CD4-positive, alpha-beta T cell (primary cell): ENCODE measurements at regions not wholly inside any gene's neighbourhood (a gene's known extent, or its start where the extent isn't known, plus 50 kb on each side); places are given as distances from the start of the nearest gene placed in this dataset.

Experiments
- ATAC-seq: fragments of 200-7000 bp; cut with Tn5 transposase; one replicate; pipeline ENCODE4 v1.10.0; 2022; ENCODE audit warnings: mild to moderate bottlenecking; ENCODE audit not compliant: poor library complexity
- CTCF ChIA-PET: fragments of 350-600 bp; sonication (Branson Sonifier 250); formaldehyde crosslinking; loops from one replicate; lab custom pipeline; 2021; ENCODE audit warnings: antibody characterized with exemption, inconsistent platforms; lab: Charles Lee
- POLR2A ChIA-PET: fragments of 350-600 bp; sonication (Branson Sonifier 250); formaldehyde crosslinking; loops from one replicate; lab custom pipeline; 2021; ENCODE audit warnings: antibody characterized with exemption, inconsistent platforms; lab: Charles Lee
- DNase-seq, 14 experiments: peaks; one replicate each; pipeline ENCODE4 v3.0.0-alpha.2; 2013 to 2020; ENCODE audit warnings: mixed read lengths in 2 of 14
- H3K27ac ChIP-seq, 2 donors: one replicate each; pipeline versions ENCODE4 v1.5.1 to v1.7.0; 2013; ENCODE audit warnings: low read length in 2 of 2, low read depth in 1 of 2, mild to moderate bottlenecking in 1 of 2
- H3K27me3 ChIP-seq, 2 experiments: 1 replicate in 1 of 2; 2 replicates in 1 of 2; pipeline versions ENCODE4 v1.6.1 to v1.7.0; 2013; ENCODE audit warnings: low read length in 2 of 2, control low read depth in 1 of 2, mild to moderate bottlenecking in 1 of 2, moderate library complexity in 1 of 2; ENCODE audit not compliant: insufficient read depth in 2 of 2, control insufficient read depth in 1 of 2
- H3K36me3 ChIP-seq: one replicate; pipeline ENCODE4 v1.6.1; 2013; ENCODE audit warnings: low read length, control low read depth; ENCODE audit not compliant: insufficient read depth
- H3K4me1 ChIP-seq: one replicate; pipeline ENCODE4 v1.6.1; 2013; ENCODE audit warnings: low read length, control low read depth; ENCODE audit not compliant: insufficient read depth
- H3K4me3 ChIP-seq: one replicate; pipeline ENCODE4 v1.5.1; 2013; ENCODE audit warnings: mild to moderate bottlenecking, low read length, moderate library complexity
- H3K9me3 ChIP-seq, 2 experiments: 1 replicate in 1 of 2; 2 replicates in 1 of 2; pipeline versions ENCODE4 v1.6.1 to v1.7.0; 2013; ENCODE audit warnings: low read length in 2 of 2, mild to moderate bottlenecking in 2 of 2, control low read depth in 1 of 2, moderate library complexity in 1 of 2; ENCODE audit not compliant: control insufficient read depth in 1 of 2, insufficient read depth in 1 of 2
- H3K27ac Mint-ChIP-seq: one replicate; pipeline ENCODE4 v1.8.0; 2020; ENCODE audit warnings: mixed read lengths
- H3K27me3 Mint-ChIP-seq: one replicate; pipeline ENCODE4 v1.8.0; 2021; ENCODE audit warnings: mixed read lengths
- H3K36me3 Mint-ChIP-seq: one replicate; pipeline ENCODE4 v1.8.0; 2021; ENCODE audit warnings: low read depth, mixed read lengths
- H3K4me1 Mint-ChIP-seq: one replicate; pipeline ENCODE4 v1.8.0; 2021; ENCODE audit warnings: low read depth, mixed read lengths
- H3K4me3 Mint-ChIP-seq: one replicate; pipeline ENCODE4 v1.8.0; 2020; ENCODE audit warnings: mild to moderate bottlenecking, mixed read lengths
- H3K9me3 Mint-ChIP-seq: one replicate; pipeline ENCODE4 v1.8.0; 2020; ENCODE audit warnings: mixed read lengths
- intact Hi-C, 2 experiments: fragments of 100-400 bp; cut with DNase I in 1 of 2; cut with micrococcal nuclease in 1 of 2; formaldehyde crosslinking; loops; one replicate each; pipeline versions ENCODE4 v1.15.1 to v1.9.0; 2023 to 2025; cut with DNase I, micrococcal nuclease
- TF ChIP-seq, protein P1 (sequence below): fragments of 200-600 bp; IDR thresholded peaks from one replicate; pipeline ENCODE4 v1.8.0; 2022; ENCODE audit warnings: antibody characterized with exemption, mild to moderate bottlenecking

DNA sequence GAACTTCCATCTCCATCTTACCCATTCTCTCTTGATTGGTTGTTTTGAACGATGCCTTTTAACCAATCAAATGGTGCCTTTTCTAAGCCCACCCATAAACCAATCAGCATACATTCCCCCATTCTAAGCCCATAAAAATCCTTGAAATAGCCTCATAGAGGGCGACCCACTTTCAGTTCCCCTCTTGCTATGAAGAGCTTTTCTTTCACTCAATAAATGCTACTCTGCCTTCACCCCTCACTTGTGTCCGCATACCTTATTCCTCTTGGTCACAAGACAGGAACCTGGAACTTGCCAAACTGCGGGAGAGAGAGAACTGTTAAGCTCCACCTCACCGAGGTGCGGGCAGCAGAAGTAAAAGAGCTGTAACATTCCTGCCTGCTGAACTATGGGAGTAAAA, 1602.0 kb upstream of the LRRTM3 start:
- Mint-ChIP-seq H3K9me3 (no peaks in the 10 kb centered on the region), H3K36me3 (no peaks in the 10 kb centered on the region), H3K27me3 (no peaks in the 10 kb centered on the region), H3K4me3 (no peak overlapping the region), H3K27ac (no peak overlapping the region), H3K4me1 (no peaks in the 10 kb centered on the region)
- ChIA-PET POLR2A (no interaction called here), CTCF (no interaction called here)
- no peak overlapping the region for H3K27ac ChIP-seq
- no peak for DNase-seq
- no peaks in the 10 kb centered on the region for H3K9me3 ChIP-seq
- H3K36me3 ChIP-seq = no peaks in the 10 kb centered on the region
- no peak overlapping the region for H3K4me3 ChIP-seq
- TF ChIP-seq, protein P1, sequence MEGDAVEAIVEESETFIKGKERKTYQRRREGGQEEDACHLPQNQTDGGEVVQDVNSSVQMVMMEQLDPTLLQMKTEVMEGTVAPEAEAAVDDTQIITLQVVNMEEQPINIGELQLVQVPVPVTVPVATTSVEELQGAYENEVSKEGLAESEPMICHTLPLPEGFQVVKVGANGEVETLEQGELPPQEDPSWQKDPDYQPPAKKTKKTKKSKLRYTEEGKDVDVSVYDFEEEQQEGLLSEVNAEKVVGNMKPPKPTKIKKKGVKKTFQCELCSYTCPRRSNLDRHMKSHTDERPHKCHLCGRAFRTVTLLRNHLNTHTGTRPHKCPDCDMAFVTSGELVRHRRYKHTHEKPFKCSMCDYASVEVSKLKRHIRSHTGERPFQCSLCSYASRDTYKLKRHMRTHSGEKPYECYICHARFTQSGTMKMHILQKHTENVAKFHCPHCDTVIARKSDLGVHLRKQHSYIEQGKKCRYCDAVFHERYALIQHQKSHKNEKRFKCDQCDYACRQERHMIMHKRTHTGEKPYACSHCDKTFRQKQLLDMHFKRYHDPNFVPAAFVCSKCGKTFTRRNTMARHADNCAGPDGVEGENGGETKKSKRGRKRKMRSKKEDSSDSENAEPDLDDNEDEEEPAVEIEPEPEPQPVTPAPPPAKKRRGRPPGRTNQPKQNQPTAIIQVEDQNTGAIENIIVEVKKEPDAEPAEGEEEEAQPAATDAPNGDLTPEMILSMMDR = no peak
- H3K27me3 ChIP-seq = no peaks in the 10 kb centered on the region
- intact Hi-C loops = no loop called here
- no peaks in the 10 kb centered on the region for H3K4me1 ChIP-seq
- no peak for ATAC-seq

DNA sequence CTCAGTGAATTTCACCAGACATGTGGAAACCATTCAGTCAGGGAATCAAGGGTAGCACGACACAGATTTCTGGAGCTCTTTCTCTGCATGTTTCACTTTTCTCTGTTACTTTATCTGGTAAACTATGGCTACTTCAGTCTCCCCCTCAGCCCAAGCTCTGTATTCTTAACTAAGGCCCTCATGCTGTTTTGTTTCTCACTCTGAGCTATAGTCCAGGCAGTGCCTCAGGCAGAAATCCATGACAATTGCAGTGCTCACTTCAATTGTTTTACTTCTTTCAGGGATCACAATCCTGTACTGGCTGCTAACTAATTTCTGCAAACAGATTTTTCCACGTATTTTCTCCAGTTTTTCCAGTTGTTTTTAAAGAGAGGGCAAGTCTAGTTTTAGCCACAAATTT, 1599.9 kb upstream of the LRRTM3 start:
- no peaks in the 10 kb centered on the region for H3K27me3 ChIP-seq
- H3K9me3 ChIP-seq = no peaks in the 10 kb centered on the region
- intact Hi-C loops = no loop called here
- Mint-ChIP-seq H3K27me3 (no peaks in the 10 kb centered on the region), H3K9me3 (no peaks in the 10 kb centered on the region), H3K4me1 (no peaks in the 10 kb centered on the region), H3K36me3 (no peaks in the 10 kb centered on the region), H3K27ac (no peak overlapping the region), H3K4me3 (no peak overlapping the region)
- no peak overlapping the region for H3K4me3 ChIP-seq
- ChIA-PET CTCF (no interaction called here), POLR2A (no interaction called here)
- H3K4me1 ChIP-seq = no peaks in the 10 kb centered on the region
- no peaks in the 10 kb centered on the region for H3K36me3 ChIP-seq
- no peak overlapping the region for H3K27ac ChIP-seq
- TF ChIP-seq, protein P1 = no peak
- no peak for DNase-seq
- ATAC-seq = no peak

DNA sequence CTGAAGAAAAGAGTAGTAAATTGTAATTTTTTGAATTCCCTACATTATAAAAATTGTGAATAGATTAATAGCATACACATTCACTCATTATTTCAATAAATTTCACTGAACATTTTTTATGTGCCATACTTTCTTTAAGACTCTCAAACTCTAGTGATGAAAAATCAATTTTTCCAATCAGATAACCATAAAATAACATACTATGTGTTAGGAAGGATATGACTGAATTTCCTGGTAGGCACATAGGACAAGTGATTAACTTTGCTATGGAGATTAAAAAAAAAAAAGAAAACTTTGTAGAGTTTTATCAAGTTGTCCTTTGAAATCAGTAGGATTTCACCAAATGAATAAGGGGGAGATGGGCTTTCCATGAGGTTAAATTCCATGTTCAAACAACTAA, 1597.3 kb upstream of the LRRTM3 start:
- no peak for DNase-seq
- Histone ChIP-seq H3K4me3 (no peak overlapping the region), H3K27me3 (no peaks in the 10 kb centered on the region), H3K27ac (no peak overlapping the region), H3K9me3 (no peaks in the 10 kb centered on the region), H3K4me1 (no peaks in the 10 kb centered on the region), H3K36me3 (no peaks in the 10 kb centered on the region)
- Mint-ChIP-seq H3K27ac (no peak overlapping the region), H3K36me3 (no peaks in the 10 kb centered on the region), H3K9me3 (no peaks in the 10 kb centered on the region), H3K27me3 (no peaks in the 10 kb centered on the region), H3K4me3 (no peak overlapping the region), H3K4me1 (no peaks in the 10 kb centered on the region)
- POLR2A ChIA-PET = no interaction called here
- intact Hi-C loops = no loop called here
- CTCF ChIA-PET = no interaction called here
- no peak for ATAC-seq
- TF ChIP-seq, protein P1 = no peak
